ENCODE measurements at regions not wholly inside any gene's neighbourhood (a gene's known extent, or its start where the extent isn't known, plus 50 kb on each side); places are given as distances from the start of the nearest gene placed in this dataset.

DNA sequence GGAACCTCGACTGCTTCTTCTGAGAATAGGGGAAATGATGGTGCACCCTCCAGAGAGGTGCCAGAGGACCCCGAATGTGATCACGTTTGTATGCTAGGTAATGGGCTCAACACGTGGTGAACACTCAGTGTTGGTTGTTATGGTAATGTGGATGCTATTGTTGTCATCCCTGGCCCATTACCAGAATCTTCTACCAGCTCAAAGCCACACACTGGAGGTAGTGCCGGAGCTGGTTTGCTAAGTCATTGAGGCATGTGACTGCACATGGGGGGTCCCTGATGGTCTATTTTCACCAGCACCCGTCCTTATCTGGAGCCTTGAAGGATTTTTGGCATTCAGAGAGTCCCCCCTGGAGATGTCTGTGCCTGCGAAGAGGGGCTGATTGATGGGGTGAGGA lies 119.1 kb upstream of the CD82 start:
- TF ChIP-seq, protein P1, sequence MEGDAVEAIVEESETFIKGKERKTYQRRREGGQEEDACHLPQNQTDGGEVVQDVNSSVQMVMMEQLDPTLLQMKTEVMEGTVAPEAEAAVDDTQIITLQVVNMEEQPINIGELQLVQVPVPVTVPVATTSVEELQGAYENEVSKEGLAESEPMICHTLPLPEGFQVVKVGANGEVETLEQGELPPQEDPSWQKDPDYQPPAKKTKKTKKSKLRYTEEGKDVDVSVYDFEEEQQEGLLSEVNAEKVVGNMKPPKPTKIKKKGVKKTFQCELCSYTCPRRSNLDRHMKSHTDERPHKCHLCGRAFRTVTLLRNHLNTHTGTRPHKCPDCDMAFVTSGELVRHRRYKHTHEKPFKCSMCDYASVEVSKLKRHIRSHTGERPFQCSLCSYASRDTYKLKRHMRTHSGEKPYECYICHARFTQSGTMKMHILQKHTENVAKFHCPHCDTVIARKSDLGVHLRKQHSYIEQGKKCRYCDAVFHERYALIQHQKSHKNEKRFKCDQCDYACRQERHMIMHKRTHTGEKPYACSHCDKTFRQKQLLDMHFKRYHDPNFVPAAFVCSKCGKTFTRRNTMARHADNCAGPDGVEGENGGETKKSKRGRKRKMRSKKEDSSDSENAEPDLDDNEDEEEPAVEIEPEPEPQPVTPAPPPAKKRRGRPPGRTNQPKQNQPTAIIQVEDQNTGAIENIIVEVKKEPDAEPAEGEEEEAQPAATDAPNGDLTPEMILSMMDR (IDR thresholded peaks at IDR 0.05; ENCODE audit: extremely low read depth, missing control alignments): no peak
- no peak for DNase-seq (ENCODE audit: low spot score)

DNA sequence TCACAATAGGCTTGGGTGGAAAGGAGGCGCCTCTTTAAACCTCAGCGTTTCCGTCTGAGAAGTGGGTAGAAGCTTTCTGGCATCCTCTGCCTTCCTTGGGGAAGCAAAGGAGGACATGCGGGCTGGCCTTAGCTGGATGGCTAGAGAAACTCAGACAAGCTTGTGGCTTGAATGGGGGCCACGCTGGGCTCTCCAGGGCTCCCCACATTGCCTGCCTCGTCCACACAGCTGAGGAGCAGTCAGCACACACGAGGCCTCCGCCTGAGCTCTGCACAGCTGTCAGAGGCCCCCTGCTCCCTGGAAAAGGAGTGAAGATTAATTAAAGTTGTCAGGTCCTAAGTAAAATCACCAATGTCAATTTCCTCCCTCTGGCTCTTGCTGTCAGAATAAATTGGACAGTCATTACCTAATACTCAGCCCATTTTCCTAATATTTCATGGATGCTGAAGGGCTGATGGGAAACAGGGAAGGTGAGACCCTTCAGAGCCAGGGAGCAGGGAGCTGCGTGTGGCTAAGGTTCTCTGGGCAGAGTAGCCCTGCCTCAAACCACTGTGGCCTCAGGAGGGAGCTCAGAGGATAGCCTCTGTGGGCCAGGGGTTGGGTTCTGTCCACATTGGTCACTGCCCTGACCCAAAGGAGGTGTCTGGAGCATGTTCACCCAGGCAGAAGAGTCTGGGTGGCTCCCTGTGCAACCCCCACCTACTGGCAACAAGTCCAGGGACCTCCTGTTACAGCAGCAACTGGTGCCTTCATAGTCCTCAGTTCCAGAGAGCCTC lies 118.3 kb upstream of the CD82 start:
- DNase-seq (ENCODE audit: low spot score): no peak
- TF ChIP-seq, protein P1 (IDR thresholded peaks at IDR 0.05; ENCODE audit: extremely low read depth, missing control alignments): no peak

DNA sequence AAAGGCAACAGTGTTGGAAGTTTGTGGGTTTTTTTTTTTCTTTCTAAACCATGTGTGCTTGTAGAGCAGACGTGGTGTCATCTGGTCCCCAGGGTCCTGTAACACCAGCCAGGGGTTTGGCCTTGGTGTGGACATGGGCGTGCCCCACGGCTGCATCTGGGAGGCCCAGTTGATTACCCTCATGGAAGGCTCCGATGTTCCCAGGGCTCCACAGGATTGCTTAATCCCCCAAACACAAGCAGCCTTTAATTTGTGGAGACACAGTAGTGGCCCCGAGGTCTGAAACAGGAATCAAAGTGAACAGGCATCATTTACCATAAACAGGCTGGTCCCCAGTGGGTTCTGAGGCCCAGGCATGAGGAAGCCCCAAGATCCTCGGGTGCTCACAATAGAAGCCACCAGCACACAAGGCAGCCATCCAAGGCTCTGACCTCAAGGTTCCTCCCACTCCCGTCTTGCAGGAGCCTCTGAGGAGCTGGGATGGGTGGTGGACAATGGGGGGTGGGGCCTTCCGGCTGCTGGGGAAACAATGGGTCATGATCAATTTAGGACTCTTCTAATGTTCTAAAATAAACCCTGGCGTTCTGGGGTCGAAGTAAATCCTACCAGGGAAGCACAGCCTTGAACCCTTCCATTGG lies 115.0 kb upstream of the CD82 start:
- TF ChIP-seq, protein P1 (IDR thresholded peaks at IDR 0.05; ENCODE audit: extremely low read depth, missing control alignments): no peak
- DNase-seq (ENCODE audit: low spot score): no peak

DNA sequence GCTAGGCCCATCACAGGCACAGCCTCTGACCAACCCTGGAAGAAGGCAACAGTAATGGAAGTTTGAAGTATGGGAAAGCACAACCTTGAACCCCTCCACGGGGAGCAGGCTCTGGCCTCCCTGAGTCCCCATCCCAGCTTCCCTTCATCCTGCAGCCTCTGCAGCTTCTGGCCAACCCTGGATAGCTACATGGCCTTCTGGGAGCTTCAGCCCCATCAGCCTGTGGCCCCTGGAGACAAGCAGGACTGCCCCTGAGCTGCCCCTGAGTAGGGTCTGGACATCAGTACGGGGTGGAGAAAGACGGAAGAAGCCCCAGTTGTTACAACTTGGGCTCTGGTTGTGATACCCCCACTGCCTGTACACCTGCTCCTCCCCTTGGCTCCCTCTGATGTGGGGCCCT lies 113.8 kb upstream of the CD82 start:
- TF ChIP-seq, protein P1 (IDR thresholded peaks at IDR 0.05; ENCODE audit: extremely low read depth, missing control alignments): no peak
- DNase-seq (ENCODE audit: low spot score): no peak

DNA sequence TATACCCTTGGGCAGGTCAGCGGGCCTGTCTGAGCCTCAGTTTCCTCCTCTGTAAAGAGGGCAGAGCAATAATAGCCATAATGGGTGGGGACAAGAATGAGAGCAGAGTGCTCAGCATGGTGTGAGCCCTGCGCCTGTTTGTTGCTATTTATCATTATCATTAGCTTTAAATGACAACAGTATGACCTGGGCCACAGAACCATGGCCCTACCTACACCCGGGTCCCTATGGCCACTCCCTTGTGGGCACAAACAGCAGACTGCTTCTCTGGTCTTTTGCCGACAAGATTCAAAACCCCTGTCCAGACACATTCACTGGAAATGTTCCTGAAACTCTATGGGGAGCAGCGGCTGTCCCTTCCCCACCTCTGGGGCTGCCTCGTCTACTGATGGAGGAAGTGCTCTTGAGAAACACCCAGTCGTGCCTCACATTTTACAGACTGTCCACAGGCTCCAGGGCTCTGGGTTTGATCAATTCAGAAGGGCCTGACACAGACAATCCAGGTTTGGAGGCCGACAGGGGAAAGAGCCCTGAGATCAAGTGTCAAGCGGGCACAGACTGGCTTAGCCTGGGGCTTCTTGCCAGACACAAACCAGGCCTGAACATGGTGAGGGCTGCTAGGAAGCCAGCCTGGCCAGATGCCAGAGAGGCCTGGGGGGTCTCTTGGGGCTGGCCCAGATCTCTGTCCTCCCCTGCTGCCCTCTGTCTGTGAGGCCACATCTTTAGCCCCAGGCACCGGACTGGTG lies 112.5 kb upstream of the CD82 start:
- no peak for DNase-seq (ENCODE audit: low spot score)
- TF ChIP-seq, protein P1 (IDR thresholded peaks at IDR 0.05; ENCODE audit: extremely low read depth, missing control alignments): no peak

DNA sequence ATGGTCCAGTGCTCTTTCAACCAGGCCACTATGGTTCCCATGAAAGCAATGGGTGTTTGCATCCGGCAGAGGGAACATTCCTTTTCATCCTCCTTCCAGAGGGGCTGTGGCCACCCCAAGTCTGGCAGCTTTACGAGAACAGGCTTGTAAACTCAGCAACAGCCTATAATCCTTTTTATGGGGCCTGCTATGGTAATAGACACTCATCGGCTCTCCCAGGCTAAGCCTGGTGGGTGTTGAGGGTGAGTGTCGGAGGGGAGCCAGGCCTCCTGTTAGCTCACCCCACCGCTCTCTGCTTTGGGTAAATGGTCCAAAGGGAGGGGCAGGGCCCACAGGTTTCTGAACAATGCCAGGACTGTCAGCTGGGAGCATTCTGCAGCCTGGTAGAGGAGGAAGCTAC lies 111.6 kb upstream of the CD82 start:
- TF ChIP-seq, protein P1 (IDR thresholded peaks at IDR 0.05; ENCODE audit: extremely low read depth, missing control alignments): no peak
- no peak for DNase-seq (ENCODE audit: low spot score)

DNA sequence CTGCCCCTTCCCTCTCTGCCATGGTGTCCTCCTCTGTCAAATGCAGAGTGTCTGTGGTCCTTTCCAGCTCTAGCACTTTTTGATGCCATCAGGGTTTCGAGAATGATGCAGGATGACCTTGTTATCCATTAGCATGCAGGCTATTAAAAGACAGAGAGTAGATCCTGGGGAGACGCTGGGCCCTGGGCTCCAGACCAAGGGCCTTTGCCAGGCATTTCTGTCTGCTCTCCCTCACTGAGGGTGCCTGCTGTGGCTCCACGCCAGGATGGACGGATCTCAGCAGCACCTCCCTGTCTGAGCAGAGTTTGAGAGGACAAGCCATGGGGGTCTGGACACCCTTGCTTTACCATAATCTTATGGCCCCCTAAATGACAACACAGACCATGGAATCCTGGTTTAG lies 110.8 kb upstream of the CD82 start:
- no peak for DNase-seq (ENCODE audit: low spot score)
- TF ChIP-seq, protein P1 (IDR thresholded peaks at IDR 0.05; ENCODE audit: extremely low read depth, missing control alignments): no peak

Measured in GM20000 (cell line).